ENCODE measurements at regions not wholly inside any gene's neighbourhood (a gene's known extent, or its start where the extent isn't known, plus 50 kb on each side); places are given as distances from the start of the nearest gene placed in this dataset.
A peak's percentile ranks its signal among the peaks of the same experiment; 100 is the strongest.

DNA sequence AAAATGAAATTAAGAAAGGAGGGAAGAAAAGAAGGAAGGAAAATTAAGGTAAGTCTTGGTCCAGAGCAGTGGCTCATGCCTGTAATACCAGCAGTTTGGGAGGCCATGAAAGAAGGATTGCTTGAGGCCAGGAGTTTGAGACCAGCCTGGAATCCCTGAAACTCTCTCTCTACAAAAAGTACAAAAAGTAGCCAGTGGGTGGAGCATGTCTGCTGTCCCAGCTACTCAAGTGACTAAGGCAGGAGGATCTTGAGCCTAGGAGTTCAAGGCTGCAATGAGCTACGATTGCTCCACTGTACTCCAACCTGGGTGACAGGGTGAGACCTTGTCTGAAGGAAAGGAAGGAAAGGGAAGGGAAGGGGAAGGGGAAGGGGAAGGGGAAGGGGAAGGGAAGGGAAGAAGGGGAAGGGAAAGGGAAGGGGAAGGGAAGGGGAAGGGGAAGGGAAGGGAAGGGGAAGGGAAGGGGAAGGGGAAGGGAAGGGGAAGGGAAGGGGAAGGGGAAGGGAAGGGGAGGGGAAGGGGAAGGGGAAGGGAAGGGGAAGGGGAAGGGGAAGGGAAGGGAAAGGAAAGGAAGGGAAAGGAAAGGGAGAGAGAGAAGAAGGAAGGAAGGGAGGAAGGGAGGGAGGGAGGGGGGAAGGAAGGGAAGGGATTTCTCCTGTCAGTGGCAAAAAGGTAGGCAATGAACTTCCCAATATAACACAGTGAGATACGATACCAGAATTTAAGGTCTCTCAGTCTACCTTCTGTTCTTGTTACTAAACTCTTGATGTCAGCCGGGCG lies 412.8 kb downstream of the CMPK2 start:
- no peak for DNase-seq (ENCODE audit: low read depth)

DNA sequence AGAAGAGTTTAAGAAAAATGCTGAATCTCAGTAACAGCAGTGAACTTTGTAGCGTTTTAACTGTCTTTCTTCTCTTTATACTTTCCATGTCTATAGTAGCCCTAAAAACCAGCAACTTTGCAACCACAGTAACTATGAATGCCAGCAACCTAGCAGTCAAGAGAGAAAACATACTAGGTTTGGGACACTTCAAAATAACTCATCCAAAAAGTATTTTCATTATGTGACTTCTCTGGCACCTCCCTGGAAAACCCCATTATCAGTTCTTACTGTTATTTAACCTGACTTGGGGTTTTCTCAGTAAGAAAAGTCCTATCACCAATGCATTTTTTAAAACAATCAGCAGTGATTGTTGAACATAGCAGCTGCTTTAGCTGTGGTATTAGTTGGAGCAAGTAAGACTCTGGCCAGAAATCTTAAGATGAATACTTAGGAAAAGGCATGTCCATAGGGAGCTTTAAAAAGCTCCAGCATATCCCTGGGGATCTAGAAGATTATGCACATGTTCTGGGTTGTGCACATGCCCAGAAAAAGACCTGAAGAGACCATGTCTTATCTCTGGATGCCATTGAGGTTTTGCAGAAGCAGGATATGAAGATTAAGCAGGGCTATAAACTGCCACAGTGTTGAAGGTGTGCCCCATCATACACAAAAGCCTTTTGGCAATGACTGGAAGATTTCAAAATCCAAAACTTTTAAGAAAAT lies 411.3 kb downstream of the CMPK2 start:
- no peak for DNase-seq (ENCODE audit: low read depth)

DNA sequence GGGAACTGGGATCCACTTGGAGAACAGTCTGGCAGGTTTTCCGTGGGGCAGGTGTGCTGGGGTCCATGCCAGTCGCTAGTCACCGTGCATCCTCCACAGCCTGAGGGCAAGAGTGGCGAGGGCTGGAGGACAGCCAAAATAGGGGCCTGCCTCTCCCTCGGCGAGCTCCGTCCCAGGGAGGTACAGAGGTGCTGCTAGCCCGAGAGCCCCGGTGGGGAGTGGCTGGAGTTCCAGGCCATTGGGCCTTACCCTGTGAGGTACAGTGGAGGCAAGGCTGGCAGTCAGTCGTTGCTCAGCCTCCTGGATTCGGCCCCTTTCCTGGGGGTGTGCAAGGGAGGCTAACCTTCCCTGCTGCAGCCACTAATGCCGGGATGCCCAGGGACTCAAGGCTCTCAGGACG lies 406.6 kb downstream of the CMPK2 start:
- DNase-seq (ENCODE audit: low read depth) = no peak

DNA sequence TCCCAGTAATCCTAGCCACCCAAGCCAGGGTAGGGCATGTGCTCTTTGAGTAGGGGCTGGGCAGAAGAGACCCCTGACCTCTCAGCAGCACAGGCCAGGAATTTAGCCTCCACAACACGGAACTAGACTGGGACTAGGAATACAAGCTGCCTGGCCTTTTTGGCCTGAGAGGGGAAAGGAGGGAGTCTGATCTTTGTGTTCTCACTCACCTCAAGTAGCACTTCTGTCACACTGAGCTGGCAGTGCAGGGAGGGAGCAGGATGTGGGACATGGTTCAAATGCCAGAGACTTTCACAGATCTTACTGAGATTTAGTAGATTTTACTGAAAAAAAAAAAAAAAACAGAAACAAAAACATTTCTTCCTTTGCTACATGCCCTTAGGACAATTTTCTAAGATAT lies 395.2 kb downstream of the CMPK2 start:
- no peak for DNase-seq (ENCODE audit: low read depth)

DNA sequence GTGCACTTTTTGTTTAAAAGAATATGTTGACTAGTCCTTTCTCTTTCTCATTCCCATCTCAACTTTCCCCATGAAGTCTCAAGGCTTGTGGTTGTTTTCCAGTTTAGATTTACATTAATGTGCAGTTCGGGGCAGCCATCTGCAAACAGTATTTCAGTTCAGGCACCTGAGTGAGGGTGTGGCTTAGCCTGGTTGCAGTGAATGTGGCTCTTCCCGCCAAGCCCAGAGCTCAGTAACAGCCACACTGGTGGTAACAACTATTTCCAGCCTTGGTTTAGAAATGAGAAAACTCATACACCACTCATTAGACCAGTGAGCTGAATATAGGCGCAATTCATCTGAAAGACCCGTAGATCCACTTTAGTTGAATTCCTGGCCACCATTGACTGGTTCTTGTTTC lies 394.3 kb downstream of the CMPK2 start:
- no peak for DNase-seq (ENCODE audit: low read depth)

- no peak for DNase-seq (ENCODE audit: low read depth)
Measured at GRCh38 chr2:6474161-6475140, 391.3 kb downstream of the CMPK2 start.

GRCh38 chr2:6475155-6475940 lies 390.4 kb downstream of the CMPK2 start:
- no peak for DNase-seq (ENCODE audit: low read depth)

GRCh38 chr2:6480514-6480913 lies 385.2 kb downstream of the CMPK2 start:
- DNase-seq (ENCODE audit: low read depth) = no peak

- DNase-seq (ENCODE audit: low read depth) = no peak
Measured at GRCh38 chr2:6482256-6482655, 383.5 kb downstream of the CMPK2 start.

DNA sequence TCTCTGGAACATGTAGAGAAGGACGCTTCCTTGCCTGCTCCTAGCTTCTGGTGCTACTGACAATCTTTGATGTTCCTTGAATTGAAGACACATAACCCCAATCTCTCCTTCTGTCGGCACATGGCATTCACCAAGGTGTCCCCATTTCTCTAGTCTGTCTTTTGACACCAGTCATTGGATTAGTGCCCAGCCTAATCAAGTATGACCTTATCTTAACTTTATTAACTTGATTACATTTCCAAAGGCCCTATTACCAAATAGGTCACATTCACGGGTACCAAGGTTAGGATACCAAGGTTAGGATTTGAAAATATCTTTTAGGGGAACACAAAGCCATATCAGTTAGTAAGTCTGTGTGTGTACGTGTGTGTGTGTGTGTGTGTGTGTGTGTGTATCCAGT lies 377.9 kb downstream of the CMPK2 start:
- DNase-seq (ENCODE audit: low read depth) = no peak

GRCh38 chr2:6492573-6492972 lies 373.1 kb downstream of the CMPK2 start:
- peak; percentile 29 for DNase-seq (ENCODE audit: low read depth)

DNA sequence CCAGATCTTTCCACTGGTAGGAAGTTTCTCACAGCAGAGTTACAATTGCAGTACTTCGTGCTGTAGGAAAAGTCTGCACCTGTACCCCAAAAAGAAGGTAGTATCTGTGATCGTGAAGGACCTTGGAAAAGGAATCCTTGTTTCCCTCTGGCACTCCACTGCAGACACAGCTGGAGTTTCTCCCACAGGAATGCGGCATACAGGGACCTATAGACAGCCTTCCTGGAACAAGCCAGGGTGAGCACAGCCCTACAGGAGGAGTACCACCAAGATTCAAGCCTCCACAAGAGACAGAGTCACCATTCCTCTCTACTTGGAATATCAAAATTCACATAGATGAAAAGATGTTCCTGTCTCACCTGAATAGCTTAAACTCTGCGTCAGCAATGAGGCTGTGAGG lies 372.4 kb downstream of the CMPK2 start:
- no peak for DNase-seq (ENCODE audit: low read depth)

- DNase-seq (ENCODE audit: low read depth) = no peak
Measured at GRCh38 chr2:6493669-6494068, 372.0 kb downstream of the CMPK2 start.

GRCh38 chr2:6495466-6495865 lies 370.2 kb downstream of the CMPK2 start:
- no peak for DNase-seq (ENCODE audit: low read depth)

DNA sequence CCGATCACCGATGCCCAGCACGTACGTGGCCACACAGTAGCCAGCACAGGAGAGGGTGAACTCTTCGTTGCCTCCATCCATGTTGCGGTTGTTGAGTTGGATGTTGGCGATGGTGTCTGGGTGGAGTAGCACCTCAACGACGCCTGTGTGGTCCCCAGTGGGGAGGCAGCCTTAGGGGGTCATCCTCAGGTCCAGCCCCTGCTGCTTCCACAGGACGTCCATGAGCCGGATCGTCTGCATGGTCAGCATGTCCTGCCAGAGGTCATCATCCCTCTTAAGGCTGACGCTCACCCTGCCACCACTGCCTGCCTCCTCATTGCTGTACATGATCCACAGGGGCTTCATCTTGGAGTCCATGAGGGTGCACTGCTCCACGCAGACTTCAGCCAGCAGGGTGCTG lies 369.3 kb downstream of the CMPK2 start:
- DNase-seq (ENCODE audit: low read depth) = no peak

GRCh38 chr2:6497048-6497447 lies 368.7 kb downstream of the CMPK2 start:
- DNase-seq (ENCODE audit: low read depth) = no peak

DNA sequence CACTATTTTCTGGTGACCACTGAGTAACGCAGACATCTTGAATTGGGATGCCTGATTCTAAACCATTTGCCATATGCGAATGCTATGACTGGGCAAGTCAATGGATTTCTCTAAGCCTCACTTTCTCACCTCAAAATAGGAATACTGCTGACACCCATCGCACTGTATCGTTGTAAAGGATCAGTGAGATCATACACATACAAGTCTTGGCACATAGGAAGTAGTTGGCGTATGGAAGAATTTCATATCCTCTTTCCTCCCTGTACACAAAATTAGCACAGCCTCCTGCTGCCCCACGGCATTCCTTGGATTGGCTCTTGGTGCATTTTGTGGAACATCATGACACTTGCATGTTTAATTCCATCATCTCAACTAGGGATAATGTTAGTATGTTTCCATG lies 366.9 kb downstream of the CMPK2 start:
- DNase-seq (ENCODE audit: low read depth) = no peak

DNA sequence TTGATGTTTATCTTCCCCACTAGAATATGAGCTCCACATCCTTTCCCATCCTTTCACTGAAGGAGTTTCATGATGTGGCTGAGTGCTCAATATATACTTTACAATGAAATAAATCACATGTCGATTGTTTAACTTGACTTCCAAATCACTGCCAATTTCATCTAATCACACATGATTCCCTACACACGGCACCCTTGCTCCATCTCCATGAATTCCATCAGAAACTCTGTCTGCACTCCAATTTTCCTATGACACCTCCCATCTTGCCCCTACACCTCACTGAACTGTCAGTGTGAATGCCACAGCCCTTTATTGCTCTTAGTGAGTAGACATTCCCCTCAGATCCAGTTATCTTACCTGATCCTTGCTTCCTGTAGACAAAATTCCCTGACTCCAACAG lies 366.0 kb downstream of the CMPK2 start:
- DNase-seq (ENCODE audit: low read depth) = no peak

DNA sequence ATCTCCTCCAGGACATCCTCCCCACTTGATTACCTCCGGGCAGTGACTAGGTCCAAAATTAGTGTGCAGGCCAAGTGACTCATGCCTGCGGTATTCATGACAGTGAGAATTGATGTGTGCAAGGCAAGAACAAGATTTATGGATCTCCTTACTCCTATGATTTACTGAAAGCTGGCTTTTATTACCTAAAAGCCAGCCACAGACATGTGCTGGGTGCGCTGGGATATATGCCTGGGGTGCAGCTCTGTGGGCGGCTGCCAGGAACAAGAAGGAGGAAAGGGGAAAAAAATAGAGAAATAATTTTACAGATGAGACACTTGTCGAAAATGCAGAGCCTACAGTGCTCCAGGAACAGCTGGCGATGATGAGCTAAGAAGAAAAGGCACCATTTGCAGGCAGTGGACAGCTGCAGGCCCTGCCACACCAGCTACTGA lies 359.3 kb downstream of the CMPK2 start:
- DNase-seq (ENCODE audit: low read depth) = peak; percentile 71

GRCh38 chr2:6506859-6507258 lies 358.8 kb downstream of the CMPK2 start:
- peak; percentile 1 for DNase-seq (ENCODE audit: low read depth)

GRCh38 chr2:6510532-6510931 lies 355.2 kb downstream of the CMPK2 start:
- DNase-seq (ENCODE audit: low read depth) = no peak
